Stimulated activated CD8-positive, alpha-beta memory T cell treated with anti-CD3 and anti-CD28 coated beads, Interleukin-15, amount 100 ng/mL, for 48 hours (primary cell): ENCODE measurements at regions not wholly inside any gene's neighbourhood (a gene's known extent, or its start where the extent isn't known, plus 50 kb on each side); places are given as distances from the start of the nearest gene placed in this dataset.

Source experiments
- DNase-seq, 2 donors: peaks; one replicate each; pipeline ENCODE4 v3.0.0-alpha.2; 2020; ENCODE audit warnings: low read depth in 2 of 2

- DNase-seq: no peak
These were observed 539.4 kb upstream of the MGMT start for GRCh38 chr10:128927497-128928161.

- DNase-seq: no peak
These were observed 538.7 kb upstream of the MGMT start for GRCh38 chr10:128928231-128928836.

- no peak for DNase-seq
These were observed 537.9 kb upstream of the MGMT start for GRCh38 chr10:128929131-128929530.

GRCh38 chr10:128929767-128930166, 537.3 kb upstream of the MGMT start:
- no peak for DNase-seq

GRCh38 chr10:128930515-128930914, 536.5 kb upstream of the MGMT start:
- DNase-seq: no peak

GRCh38 chr10:128932071-128932820, 534.8 kb upstream of the MGMT start:
- no peak for DNase-seq

- DNase-seq: no peak
These were observed 532.5 kb upstream of the MGMT start for GRCh38 chr10:128934492-128934891.

GRCh38 chr10:128936392-128936791, 530.6 kb upstream of the MGMT start:
- DNase-seq: no peak

GRCh38 chr10:128938558-128938957, 528.5 kb upstream of the MGMT start:
- DNase-seq: no peak

GRCh38 chr10:128940081-128940480, 527.0 kb upstream of the MGMT start:
- no peak for DNase-seq

- DNase-seq: no peak
These were observed 523.9 kb upstream of the MGMT start for GRCh38 chr10:128943111-128943510.

GRCh38 chr10:128945398-128945797, 521.6 kb upstream of the MGMT start:
- DNase-seq: no peak

GRCh38 chr10:128950159-128950915, 516.7 kb upstream of the MGMT start:
- no peak for DNase-seq

GRCh38 chr10:128950916-128951275, 516.1 kb upstream of the MGMT start:
- no peak for DNase-seq

- no peak for DNase-seq
These were observed 514.2 kb upstream of the MGMT start for GRCh38 chr10:128952856-128953255.

GRCh38 chr10:128956149-128956548, 510.9 kb upstream of the MGMT start:
- DNase-seq: no peak

GRCh38 chr10:128957221-128957620, 509.8 kb upstream of the MGMT start:
- no peak for DNase-seq

- no peak for DNase-seq
These were observed 508.0 kb upstream of the MGMT start for GRCh38 chr10:128958834-128959690.

GRCh38 chr10:128959746-128960145, 507.3 kb upstream of the MGMT start:
- DNase-seq: no peak

- DNase-seq: no peak
These were observed 506.5 kb upstream of the MGMT start for GRCh38 chr10:128960517-128960916.

- no peak for DNase-seq
These were observed 504.9 kb upstream of the MGMT start for GRCh38 chr10:128962182-128962581.
